Activated naive CD4-positive, alpha-beta T cell treated with Interleukin-2 at 50 U/mL for 16 hours (primary cell): ENCODE measurements at regions not wholly inside any gene's neighbourhood (a gene's known extent, or its start where the extent isn't known, plus 50 kb on each side); places are given as distances from the start of the nearest gene placed in this dataset.
"Not testable (repeated sequence)": the region's sequence is repeated elsewhere in the genome, so short reads cannot be mapped to it uniquely, and the experiment has no call there.

Source experiments
- DNase-seq: peaks from one replicate; pipeline ENCODE4 v3.0.0-alpha.2; 2020

- DNase-seq = no peak
Observed at GRCh38 chrX:15114743-15115566, 154.9 kb downstream of the ASB9 start.

GRCh38 chrX:15107367-15107988 is 162.4 kb downstream of the ASB9 start:
- DNase-seq = no peak

- no peak for DNase-seq
Observed at GRCh38 chrX:15098505-15098904, 171.4 kb downstream of the ASB9 start.

GRCh38 chrX:15087747-15088146 is 182.1 kb downstream of the ASB9 start:
- no peak for DNase-seq

- no peak for DNase-seq
Observed at GRCh38 chrX:15073313-15073712, 196.6 kb downstream of the ASB9 start.

- DNase-seq = no peak
Observed at GRCh38 chrX:15072880-15073279, 197.0 kb downstream of the ASB9 start.

GRCh38 chrX:15072259-15072658 is 197.6 kb downstream of the ASB9 start:
- DNase-seq = no peak

GRCh38 chrX:15059474-15059873 is 186.3 kb downstream of the MOSPD2 start:
- no peak for DNase-seq

- DNase-seq = no peak
Observed at GRCh38 chrX:15056044-15056443, 182.8 kb downstream of the MOSPD2 start.

GRCh38 chrX:15055146-15055930 is 182.1 kb downstream of the MOSPD2 start:
- DNase-seq = no peak

- DNase-seq = no peak
Observed at GRCh38 chrX:15050395-15050794, 177.2 kb downstream of the MOSPD2 start.

GRCh38 chrX:15043538-15043937 is 170.3 kb downstream of the MOSPD2 start:
- no peak for DNase-seq

GRCh38 chrX:15033917-15034316 is 160.7 kb downstream of the MOSPD2 start:
- DNase-seq = no peak

- DNase-seq = no peak
Observed at GRCh38 chrX:15017491-15017890, 144.3 kb downstream of the MOSPD2 start.

GRCh38 chrX:15016051-15016450 is 142.8 kb downstream of the MOSPD2 start:
- DNase-seq = no peak

- no peak for DNase-seq
Observed at GRCh38 chrX:15014281-15014680, 141.1 kb downstream of the MOSPD2 start.

GRCh38 chrX:15013461-15013860 is 140.2 kb downstream of the MOSPD2 start:
- no peak for DNase-seq

- DNase-seq = no peak
Observed at GRCh38 chrX:14997271-14997670, 124.0 kb downstream of the MOSPD2 start.

- DNase-seq = not testable (repeated sequence)
Observed at GRCh38 chrX:14984425-14984824, 111.2 kb downstream of the MOSPD2 start.
